GM18507 (cell line): ENCODE measurements at regions not wholly inside any gene's neighbourhood (a gene's known extent, or its start where the extent isn't known, plus 50 kb on each side); places are given as distances from the start of the nearest gene placed in this dataset.

Experiments
- DNase-seq: peaks from one replicate; pipeline ENCODE4 v3.0.0; 2011; ENCODE audit warnings: low read depth; ENCODE audit not compliant: insufficient read length; ENCODE audit errors: extremely low spot score
- FAIRE-seq: peaks from 2 replicates; lab custom pipeline; 2011; peaks lifted over from hg19 to GRCh38; lab: Jason Lieb, UNC

DNA sequence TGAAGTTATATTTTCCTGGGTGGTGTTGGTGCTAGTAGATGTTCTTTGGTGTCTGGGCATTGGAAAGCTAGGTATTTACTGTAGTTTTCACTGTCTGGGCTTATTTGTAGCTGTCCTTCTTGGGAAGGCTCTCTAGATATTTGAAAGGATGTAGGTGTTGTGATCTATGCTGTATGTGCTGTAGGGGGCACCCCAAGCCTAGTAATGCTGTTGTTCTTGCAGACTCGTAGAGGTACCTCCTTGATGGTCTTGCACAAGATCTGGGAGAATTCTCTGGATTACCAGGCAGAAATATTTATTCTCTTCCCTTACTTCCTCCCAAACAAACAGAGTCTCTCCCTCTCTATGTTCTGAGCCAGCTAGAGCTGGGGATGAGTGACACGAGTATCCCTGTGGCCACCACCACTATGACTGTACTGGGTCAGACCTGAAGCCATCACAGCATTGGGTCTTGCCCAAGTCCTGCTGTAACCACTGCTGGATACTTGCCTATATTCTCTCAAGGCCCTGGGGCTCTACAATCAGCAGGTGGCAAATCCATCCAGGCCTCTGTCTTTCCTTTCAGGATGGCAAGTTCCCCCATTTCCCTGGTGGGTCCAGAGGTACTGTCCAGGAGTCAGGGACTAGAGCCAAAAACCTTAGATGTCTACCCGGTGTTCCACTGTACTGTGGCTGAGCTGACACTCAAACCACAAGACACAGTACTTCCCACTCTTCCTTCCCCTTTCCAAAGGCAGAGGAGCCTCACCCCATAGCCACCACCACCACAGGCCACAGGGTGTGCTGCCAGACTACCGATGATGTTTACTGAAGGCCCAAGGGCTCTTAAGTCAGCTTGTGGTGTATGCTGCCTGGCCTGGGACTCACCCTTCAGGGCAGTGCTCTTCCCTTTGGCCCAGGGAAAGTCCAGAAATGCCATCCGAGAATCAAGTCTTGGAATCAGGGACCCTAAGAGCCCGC, 195.2 kb upstream of the DPPA4 start:
- no peak for DNase-seq
- FAIRE-seq, result no peak

DNA sequence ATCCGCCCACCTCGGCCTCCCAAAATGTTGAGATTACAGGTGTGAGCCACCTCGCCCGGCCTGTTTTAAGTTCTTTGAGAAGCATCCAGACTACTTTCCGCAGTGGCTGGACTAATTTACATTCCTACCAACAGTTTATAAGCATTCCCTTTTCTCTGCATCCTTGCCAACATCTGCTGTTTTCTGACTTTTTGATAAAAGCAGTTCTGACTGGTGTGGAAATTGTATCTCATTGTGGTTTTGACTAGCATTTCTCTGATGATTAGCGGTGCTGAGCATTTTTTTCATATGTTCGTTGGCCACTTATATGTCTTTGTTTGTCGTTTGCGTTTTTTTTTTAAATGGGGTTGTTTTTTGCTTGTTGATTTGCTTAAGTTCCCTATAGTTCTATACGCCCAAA, 208.4 kb upstream of the DPPA4 start:
- FAIRE-seq, result no peak
- DNase-seq, result no peak

DNA sequence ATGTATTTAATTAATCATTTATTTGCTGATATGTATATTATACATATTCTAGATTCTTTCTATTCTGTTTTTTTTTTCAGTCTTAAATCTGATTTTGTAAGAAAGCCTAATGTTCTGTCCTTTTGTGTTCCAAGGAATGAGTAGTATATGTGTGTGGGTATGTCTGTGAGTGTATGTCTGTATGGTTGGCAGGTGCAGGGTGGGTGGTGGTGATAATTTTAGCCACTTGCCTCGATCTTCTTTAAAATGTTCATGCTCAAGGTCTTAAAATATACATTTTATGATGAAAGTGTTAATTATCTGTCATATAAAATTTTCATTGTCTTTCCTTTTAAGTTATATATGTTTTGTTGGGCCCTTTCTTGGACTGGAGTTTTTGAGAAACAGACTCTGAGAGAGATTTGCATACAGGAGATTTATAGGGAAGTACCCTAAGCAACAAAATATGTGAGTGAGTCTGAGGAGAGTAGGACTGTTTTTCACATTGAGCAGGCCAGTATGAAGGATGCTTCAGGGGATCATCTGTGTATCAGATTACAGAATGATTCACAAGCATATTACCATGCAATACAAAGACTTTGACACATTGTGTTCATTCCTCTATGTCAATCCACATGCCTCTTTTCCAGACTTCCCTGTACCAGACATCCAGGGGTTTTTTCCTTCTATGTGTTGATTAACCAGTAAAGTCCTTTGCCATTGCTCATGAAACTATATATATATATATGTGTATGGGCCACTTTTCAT, 211.0 kb upstream of the DPPA4 start:
- DNase-seq (no peak), FAIRE-seq (no peak)

DNA sequence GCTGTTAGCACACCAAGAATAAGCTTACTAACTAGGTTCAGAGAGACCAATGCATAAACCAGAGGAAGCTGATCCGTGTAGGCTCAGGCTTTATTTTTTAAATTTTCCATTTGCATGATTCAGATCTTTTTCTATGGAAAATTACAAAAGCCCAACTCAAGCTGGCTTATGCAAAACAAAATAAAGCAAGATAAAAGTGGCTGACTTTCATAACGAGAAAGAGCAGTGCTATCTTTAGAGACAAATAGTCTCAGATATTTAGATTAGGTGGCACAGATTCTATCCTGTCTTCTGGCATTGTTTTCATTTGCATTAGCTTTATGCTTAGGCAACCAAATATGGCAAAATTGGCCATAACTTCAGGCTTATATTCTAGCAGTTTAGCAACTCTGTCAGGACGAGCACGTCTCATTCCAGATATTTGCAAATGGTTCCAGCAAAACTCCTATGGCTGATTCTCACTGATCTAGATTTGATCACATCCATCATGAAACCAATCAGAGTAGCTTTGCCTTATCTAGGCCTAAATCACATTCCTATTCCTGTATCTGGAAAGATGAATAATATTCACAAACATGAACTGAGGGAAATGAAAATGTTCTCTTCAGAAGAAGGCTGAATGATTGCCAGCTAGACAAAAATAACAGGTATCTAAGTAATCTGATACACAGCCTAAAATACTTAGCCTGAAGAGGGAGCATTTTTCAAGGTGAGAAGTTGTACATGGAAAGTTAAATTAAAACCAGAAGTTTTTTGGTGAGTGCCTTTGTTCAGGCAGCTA, 216.4 kb upstream of the DPPA4 start:
- no peak for FAIRE-seq

DNA sequence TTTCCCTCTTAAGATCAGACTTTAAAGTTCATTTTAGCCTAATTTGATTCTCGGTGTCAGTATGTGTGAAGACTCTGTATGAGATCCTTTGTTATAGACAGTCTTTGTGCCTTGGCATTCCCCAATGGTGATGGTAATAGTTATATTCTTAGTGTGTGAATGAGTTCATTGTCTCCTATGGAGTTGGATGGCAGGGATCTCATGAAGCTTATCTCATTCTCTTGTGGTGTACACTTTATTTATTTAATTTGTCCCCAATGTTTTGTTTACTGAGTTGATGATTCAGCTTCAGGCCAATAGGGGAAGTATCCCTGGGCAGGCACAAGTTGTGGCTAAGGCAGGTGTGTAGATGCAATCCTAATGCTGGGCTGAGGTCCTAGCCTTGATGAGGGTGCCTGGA, 222.0 kb upstream of the DPPA4 start:
- DNase-seq, result no peak
- FAIRE-seq, result no peak

More for the DNA sequence above, 216.4 kb upstream of the DPPA4 start:
- DNase-seq, result no peak

DNA sequence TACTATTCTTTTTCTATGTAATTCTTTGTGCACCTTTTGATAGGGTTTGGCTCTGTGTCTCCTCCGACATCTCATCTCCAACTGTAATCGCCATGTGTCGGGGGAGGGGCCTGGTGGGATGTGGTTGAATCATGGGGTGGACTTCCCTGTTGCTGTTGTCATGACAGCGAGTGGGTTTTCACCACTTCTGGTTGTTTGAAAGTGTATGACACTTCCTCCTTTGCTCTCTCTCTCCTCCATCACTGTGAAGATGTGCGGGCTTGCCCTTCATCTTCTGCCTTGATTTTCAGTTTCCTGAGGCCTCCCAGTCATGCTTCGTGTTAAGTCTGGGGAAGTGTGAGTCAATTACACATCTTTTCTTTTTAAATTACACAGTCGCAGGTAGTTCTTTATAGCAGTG, 225.8 kb upstream of the DPPA4 start:
- FAIRE-seq (no peak), DNase-seq (no peak)

DNA sequence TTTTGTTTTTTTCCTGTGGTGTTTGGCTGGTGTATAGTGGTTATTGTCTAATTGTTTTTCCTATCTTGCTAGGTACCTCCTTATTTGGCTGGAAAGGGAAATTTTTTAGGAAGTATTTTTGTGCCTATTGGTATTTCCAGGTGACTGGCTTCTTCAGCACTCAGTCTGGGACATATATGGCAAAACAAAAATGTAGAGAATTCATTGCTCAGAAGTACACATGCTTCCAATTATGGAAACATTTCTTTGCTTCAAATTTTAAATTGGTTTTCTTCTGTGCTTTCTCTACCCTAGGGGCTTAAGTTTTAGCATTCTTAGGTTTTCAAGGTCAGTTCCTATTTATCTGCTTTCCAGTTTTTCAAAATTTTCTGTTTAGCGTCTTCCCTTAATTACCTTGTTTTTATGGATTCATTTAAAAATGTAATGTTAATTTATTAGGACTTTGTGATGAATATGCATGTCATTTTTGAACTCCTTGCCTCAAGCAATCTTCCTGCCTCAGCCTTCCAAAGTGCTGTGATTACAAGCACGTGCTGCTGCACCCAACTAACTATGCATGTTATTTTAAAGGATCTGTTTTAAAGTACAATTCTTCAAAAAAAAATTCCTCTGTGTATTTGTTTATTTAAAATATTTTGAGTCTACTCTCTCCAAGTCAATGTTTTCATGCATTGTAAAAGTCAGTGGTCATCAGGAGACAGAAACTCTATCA, 231.9 kb upstream of the DPPA4 start:
- no peak for DNase-seq
- FAIRE-seq, result no peak

DNA sequence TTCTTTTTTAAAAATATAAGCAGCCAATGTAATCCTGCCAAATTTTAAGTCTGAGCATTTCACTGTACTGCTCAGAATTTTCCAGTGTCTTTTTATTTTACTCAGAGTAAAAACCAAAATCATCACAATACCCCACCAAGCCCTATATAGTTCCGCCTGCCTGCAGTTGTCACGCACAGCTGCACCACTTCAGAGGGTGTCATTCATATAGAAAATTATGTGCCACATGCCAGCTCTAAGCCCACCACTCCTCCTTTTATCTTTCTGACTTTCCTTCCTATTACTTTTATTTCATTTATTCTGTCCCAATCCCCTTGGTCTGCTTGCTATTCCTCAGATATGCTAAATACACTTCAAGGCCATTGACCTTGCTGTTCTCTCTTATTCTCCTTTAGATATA, 233.1 kb upstream of the DPPA4 start:
- no peak for FAIRE-seq
- DNase-seq, result no peak

DNA sequence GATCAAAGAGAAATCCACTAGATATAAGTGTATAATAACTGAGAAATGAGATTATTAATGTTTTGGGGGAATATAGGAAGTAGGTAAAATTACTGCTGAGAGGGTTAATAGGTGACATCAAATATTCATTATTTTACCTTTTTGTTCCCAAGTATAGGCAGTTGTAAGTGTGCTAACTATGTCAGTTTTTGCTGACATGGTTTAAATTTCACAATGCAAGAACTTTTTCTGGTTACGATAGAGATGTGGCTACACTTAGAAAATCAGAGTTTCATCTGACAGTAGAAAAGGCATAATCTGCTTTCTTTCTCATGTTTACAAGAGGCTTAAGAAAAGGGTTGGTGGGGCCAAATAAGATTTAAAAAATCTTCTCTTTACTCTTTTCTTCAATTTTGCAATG, 235.0 kb upstream of the DPPA4 start:
- no peak for FAIRE-seq
- no peak for DNase-seq

DNA sequence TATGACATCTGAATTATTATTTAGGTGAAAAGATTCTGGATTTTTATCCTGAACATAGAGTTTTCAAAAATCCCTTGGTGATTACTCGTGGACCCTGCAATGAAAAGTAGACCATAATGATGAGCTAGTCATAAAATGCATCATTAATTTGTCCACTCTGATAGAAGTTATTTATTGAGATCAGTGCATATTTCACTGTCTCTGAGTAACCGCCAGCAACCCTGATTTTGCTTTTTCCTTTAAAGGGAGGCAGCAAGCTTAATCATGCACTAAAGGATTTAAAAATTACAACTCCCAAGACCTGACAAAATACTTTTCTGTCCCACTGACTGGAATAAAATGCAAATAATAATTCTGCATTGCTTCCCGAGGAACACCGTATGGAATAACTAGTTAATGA, 259.6 kb upstream of the DPPA4 start:
- FAIRE-seq (no peak), DNase-seq (no peak)

DNA sequence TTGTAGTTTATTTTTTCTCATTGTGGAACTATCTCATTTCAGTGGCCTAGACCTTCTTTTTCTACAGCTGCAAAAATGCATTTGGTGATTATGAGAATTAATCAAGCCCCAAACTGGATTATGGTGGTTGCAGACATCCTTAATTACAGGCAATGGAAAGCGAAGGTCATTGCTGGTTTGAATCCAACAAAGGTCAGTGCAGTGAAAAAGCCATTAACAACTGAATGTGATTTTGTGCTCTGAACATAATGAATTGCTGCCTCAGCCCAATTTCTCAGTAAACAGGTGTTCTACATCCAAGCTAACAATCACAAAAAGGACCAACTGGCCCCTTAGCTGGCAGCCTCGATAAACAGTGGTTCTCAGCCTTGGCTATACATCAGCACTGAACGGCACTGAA, 260.1 kb upstream of the DPPA4 start:
- FAIRE-seq (no peak), DNase-seq (no peak)

DNA sequence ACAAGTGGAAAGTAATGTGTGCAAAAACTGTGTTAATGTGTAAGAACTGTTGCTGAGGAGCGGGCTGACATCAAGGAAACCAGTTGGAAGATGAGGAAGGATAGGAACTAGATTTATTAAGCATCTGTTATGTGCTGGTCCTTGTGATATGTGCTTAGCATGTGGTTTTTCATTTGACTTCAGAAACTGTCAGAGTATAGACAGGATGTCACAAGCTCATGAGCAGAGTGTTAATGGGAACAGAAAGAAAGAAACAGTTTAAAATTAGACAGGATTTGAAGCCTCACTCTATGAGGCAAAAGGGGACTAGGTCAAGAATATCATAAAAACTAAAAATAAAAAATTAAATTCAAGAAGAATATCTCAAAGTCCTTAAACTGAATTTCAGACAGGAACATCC, 270.6 kb upstream of the DPPA4 start:
- no peak for FAIRE-seq
- no peak for DNase-seq

DNA sequence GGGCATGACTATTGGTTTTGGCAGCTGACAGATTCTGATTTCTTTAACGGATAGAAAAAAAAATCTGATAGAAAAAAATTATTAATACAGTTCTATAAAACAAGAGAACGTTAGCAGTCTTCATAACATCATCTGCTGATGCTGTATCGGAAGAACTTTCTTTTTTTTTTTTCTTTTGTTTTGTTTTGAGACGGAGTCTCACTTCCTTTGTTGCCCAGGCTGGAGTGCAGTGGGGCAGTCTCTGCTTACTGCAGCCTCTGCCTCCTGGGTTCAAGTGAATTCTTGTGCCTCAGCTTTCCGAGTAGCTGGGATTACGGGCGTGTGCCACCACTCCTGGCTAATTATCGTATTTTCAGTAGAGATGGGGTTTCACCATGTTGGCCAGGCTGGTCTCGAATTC, 271.2 kb upstream of the DPPA4 start:
- FAIRE-seq (no peak), DNase-seq (no peak)

DNA sequence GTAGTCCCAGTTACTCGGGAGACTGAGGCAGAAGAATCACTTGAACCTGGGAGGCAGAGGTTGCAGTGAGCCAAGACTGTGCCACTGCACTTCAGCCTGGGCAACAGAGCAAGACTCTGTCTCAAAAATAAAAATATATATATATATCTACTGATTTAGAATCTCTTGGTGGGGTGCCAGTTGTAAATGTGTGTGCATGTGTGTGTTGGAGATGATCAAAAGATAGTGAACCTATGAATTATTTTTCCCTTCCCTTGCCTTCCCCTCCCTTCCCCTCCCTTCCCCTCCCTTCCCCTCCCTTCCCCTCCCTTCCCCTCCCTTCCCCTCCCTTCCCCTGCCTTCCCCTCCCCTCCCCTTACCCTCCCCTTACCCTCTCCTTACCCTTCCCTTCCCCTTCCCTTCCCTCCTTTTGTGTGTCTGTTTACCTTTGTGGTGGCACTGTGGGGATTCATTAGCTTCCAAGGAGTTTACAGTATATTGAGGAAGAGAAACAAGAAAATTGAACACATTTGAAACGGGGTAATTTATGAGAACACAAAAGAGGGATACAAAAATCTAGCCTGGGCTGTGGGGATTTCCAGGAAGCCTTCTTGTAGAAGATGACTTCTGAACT, 281.5 kb upstream of the DPPA4 start:
- DNase-seq (no peak), FAIRE-seq (no peak)

DNA sequence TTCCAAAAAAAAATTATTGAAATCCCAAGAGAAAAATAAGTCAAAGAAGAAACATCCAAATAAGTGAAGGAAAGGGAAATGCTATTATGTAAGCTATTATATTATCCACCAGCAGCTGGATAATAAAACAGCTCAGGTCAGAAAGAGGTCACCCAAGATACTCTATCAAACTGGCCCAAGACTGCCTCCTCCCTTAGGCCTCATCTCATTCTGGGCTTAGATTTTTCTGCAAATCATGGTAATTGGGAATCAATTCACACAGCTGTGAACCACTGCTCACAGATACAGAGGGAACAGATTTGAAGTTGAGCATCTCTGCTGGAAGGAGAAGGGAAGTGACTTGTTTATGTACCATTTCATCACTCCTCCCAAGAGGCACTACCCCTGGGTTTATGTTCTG, 294.6 kb upstream of the DPPA4 start:
- FAIRE-seq, result no peak

DNA sequence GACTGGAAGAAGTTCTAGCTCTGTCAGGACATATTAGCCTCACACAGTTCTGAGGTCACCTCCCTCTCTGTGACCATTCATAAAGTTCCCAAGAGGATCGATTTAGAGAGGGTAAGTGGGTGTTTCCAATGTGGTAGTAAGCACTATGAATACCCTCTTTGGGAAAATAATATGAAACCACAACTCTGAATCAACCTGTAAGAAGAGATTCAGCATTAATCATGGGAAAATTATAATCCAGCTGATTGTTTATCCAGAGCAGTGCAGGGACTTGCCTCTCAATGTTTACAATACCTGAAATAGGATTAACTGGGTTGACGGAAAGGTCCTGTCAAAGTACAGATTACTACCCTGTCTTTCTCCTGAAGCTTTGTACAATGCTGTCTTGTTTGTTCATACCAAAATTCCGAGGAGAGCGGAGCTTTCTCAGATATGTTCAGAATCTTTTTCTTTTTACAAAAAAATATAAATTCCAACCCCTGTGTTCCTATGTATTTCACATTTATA, 302.9 kb upstream of the DPPA4 start:
- DNase-seq (no peak), FAIRE-seq (no peak)

More for the DNA sequence above, 294.6 kb upstream of the DPPA4 start:
- DNase-seq, result no peak

DNA sequence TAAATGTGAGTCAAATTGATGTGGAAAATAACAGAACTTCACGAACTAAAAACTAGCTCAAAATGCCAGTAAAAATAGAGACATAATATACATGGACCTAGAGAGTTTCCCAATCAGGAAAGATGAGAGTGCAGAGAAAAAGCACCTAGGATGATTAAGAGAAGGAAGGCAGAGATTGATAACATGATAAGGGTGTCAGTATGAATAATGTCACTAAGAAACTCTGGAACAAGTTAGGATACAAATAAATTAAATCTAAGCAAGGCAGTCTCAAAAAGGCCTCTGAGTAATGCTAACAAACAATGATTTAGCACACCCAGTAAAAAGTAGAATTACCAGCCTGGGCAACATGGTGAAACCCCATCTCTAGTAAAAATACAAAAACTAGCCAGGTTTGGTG, 304.7 kb upstream of the DPPA4 start:
- FAIRE-seq (no peak), DNase-seq (no peak)

DNA sequence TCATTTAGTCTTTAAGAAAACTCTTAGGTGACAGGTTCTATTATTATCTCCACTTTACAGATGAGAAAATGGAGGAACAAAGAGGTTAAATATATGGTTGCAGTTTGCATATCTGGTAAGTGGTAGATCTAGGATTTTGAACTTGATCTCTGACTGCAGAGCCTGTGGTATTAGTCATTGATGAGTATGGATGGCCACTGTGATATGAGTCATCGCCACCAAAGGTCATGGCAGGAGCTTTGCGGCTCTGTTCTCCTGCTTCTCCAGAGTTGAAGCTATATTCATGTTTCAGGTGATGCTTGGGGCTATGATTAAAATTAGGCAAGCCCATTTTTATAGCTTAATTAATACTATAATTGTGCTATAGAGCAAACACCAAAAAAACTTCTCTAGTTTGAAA, 306.2 kb upstream of the DPPA4 start:
- no peak for FAIRE-seq
- no peak for DNase-seq

DNA sequence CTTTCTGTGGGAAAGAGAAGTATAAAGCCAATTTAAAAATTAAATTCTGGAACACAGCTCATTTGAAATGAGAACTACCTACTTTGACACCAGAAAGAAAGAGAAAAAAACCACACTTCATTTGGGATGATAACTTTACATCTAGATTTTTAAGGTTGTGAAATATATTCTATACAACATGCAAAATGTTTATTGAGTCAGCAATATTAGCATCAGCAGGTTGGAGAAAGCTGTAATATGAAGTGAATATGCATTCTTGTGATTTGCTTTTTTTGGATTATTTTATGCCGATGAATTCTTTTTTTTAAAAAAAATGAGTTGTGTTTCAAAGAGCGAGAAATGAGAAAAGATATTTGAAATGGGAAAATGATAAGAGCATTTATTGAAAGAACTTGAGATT, 307.0 kb upstream of the DPPA4 start:
- no peak for FAIRE-seq
- no peak for DNase-seq
